ENCODE measurements at regions not wholly inside any gene's neighbourhood (a gene's known extent, or its start where the extent isn't known, plus 50 kb on each side); places are given as distances from the start of the nearest gene placed in this dataset.

- TF ChIP-seq, protein P1, sequence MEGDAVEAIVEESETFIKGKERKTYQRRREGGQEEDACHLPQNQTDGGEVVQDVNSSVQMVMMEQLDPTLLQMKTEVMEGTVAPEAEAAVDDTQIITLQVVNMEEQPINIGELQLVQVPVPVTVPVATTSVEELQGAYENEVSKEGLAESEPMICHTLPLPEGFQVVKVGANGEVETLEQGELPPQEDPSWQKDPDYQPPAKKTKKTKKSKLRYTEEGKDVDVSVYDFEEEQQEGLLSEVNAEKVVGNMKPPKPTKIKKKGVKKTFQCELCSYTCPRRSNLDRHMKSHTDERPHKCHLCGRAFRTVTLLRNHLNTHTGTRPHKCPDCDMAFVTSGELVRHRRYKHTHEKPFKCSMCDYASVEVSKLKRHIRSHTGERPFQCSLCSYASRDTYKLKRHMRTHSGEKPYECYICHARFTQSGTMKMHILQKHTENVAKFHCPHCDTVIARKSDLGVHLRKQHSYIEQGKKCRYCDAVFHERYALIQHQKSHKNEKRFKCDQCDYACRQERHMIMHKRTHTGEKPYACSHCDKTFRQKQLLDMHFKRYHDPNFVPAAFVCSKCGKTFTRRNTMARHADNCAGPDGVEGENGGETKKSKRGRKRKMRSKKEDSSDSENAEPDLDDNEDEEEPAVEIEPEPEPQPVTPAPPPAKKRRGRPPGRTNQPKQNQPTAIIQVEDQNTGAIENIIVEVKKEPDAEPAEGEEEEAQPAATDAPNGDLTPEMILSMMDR (IDR thresholded peaks at IDR 0.05): no peak
- TF ChIP-seq POLR2A (IDR thresholded peaks at IDR 0.05): no peak
- TF ChIP-seq POLR2AphosphoS5 (IDR thresholded peaks at IDR 0.05): no peak
These were observed 516.7 kb downstream of the NR4A2 start for GRCh38 chr2:155815851-155816250.

Data from gastroesophageal sphincter (tissue), 3 donors.